ENCODE measurements at regions not wholly inside any gene's neighbourhood (a gene's known extent, or its start where the extent isn't known, plus 50 kb on each side); places are given as distances from the start of the nearest gene placed in this dataset.
"Not testable (repeated sequence)": the region's sequence is repeated elsewhere in the genome, so short reads cannot be mapped to it uniquely, and the experiment has no call there.

DNA sequence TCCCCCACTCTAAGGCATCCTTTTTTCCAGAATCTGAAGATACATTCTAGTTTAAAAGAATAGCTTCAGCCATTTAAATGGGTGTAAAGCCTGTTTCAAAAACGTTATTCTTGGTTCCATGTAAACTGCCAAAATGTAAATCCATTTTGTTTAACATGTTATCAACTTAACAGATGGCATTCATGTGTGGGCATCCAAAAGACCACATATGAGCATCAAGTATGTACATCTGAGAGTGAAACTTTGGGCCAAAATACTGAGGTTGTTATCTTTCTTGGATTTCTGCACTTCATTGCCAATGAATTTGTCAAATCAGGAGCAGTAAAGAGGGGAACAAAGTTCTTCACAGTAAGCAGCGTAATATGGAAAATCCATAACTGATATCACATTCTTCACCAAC, 395.4 kb downstream of the ZNF804A start:
- DNase-seq = no peak
- Mint-ChIP-seq H3K36me3 (ENCODE audit: low read depth) (no peaks in the 10 kb centered on the region), H3K27me3 (no peaks in the 10 kb centered on the region), H3K27ac (no peak overlapping the region), H3K9me3 (peaks cover 7% of the 10 kb centered on the region), H3K4me3 (no peak overlapping the region), H3K4me1 (no peaks in the 10 kb centered on the region)
- ATAC-seq = no peak

DNA sequence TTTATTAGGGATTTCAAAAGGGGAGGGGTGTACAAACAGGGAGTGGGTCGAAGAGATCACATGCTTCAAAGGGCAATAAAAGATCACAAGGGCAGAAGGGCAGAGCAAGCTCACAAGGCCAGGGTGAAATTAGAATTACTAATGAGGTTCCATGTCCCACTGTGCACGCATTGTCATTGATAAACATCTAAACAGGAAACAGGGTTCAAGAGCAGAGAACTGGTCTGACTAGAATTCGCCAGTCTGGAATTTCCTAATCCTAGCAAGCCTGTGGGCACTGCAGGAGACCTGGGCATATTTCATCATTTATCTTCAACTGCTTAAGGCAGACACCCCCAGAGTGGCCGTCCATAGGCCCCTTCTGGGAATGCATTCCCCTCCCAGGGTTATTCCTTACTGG, 408.2 kb downstream of the ZNF804A start:
- ATAC-seq = no peak
- Mint-ChIP-seq H3K27ac (no peak overlapping the region), H3K4me3 (no peak overlapping the region), H3K36me3 (ENCODE audit: low read depth) (no peaks in the 10 kb centered on the region), H3K27me3 (no peaks in the 10 kb centered on the region), H3K9me3 (peaks cover 49% of the 10 kb centered on the region), H3K4me1 (no peaks in the 10 kb centered on the region)
- no peak for DNase-seq

DNA sequence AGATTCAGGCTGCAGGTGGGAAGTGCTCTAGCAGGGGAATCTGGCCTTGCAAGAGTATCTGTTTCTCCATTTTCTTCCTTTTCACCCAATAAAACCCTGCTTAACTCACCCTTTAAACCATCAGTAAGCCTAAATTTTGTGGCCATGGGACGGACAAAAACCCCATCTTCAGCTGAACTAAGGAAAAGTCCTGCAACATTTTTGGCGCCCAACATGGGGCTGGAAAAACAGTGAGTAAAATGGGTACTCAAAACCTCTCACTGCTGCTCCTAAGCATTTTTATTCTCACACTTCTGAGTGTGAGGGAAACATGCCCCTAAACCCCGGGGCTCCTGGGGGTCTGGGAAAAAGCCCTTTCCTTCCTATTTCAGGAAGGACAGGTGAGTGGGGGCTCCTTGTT, 414.3 kb downstream of the ZNF804A start:
- Mint-ChIP-seq H3K36me3 (ENCODE audit: low read depth) (no peaks in the 10 kb centered on the region), H3K9me3 (peaks cover 50% of the 10 kb centered on the region), H3K4me1 (no peaks in the 10 kb centered on the region), H3K27ac (no peak overlapping the region), H3K27me3 (no peaks in the 10 kb centered on the region), H3K4me3 (no peak overlapping the region)
- ATAC-seq (no peak), DNase-seq (no peak)

DNA sequence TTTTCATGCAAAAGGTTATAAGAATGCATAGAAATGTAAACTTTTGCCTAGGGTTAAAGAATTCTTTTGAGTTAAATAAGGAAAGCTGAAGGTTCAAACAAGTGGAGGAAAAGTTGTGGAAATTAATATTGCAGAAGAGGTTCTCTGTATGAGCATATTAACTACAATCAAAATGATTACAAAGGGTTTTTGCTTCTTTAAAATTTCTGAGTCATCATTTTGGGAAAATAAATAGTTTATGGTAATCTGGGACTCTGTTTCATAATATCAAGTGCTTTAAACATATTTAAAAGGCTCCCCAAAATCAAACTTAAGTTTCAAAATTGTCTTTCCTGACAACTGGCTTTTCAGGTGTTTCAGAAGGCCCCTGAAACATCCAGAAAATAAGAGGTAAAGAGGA, 415.7 kb downstream of the ZNF804A start:
- Mint-ChIP-seq H3K4me3 (no peak overlapping the region), H3K36me3 (ENCODE audit: low read depth) (no peaks in the 10 kb centered on the region), H3K9me3 (peaks cover 40% of the 10 kb centered on the region), H3K4me1 (no peaks in the 10 kb centered on the region), H3K27me3 (no peaks in the 10 kb centered on the region), H3K27ac (no peak overlapping the region)
- DNase-seq (no peak), ATAC-seq (no peak)

DNA sequence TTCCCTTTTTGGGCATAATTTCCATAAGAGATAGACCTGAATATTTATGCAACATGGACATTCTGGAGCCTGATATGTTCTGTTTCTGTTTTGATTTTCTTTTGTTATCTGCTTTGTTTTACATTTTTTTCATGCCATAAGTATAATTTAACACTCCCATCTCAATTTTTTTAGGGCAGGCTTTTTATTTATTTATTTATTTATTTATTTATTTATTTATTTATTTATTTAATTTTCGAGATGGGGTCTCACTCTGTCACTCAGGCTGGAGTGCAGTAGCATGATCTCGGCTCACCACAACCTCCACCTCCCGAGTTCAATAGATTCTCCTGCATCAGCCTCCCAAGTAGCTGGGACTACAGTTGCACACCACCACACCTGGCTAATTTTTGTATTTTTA, 427.6 kb downstream of the ZNF804A start:
- not testable (repeated sequence) for DNase-seq; ATAC-seq; H3K4me3 Mint-ChIP-seq; H3K4me1 Mint-ChIP-seq; H3K36me3 Mint-ChIP-seq (ENCODE audit: low read depth); H3K9me3 Mint-ChIP-seq; H3K27me3 Mint-ChIP-seq; H3K27ac Mint-ChIP-seq

DNA sequence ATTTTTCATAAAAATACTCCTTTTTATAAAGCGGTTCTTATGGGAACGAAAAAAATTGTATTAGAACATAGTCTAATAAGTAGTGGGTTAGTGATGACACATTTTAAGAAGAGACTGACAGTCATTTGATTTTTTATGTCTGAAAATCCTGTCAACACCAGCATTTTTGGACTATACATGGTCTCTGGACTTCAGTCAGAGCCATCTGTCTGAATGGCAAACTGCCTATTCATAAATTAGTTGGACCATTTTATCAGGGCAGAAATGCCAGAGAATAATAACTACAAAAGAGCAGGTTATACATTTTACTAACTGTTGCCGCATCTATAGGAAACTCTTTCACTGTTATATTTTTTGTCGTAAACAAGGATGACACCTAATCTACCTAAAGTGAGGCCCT, 437.6 kb downstream of the ZNF804A start:
- no peaks in the 10 kb centered on the region for H3K4me1 Mint-ChIP-seq
- H3K9me3 Mint-ChIP-seq = peaks cover 25% of the 10 kb centered on the region
- no peak overlapping the region for H3K4me3 Mint-ChIP-seq
- ATAC-seq (no peak), DNase-seq (no peak)
- no peaks in the 10 kb centered on the region for H3K36me3 Mint-ChIP-seq (ENCODE audit: low read depth)
- H3K27me3 Mint-ChIP-seq = no peaks in the 10 kb centered on the region
- no peak overlapping the region for H3K27ac Mint-ChIP-seq

DNA sequence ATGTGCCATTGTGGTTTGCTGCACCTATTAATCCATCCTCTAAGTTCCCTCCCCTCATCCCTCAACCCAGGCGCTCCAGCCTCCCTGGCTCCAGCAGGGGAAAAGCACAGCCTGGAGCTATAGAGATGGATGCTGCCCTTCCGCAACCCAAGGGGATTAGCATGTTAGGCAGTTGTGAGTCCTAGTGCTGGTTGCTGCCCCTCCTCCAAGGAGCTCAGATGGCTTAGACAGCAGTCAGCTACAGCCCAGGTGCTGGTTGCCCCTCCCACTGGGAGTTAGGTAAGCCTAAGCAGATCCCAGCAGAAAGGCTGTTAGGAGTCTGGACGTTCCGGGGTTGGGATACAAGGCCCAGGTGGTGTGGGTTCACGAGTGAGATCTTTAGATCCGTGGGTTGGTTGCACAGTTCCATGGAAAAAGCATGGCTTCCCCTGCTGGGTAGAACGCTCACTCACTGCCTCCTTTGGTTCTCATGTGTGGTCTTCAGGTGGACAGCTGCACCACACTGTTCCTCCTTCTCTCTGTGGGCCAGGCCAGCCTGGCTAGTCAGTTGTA, 446.1 kb downstream of the ZNF804A start:
- no peak for DNase-seq
- H3K36me3 Mint-ChIP-seq (ENCODE audit: low read depth) = no peaks in the 10 kb centered on the region

DNA sequence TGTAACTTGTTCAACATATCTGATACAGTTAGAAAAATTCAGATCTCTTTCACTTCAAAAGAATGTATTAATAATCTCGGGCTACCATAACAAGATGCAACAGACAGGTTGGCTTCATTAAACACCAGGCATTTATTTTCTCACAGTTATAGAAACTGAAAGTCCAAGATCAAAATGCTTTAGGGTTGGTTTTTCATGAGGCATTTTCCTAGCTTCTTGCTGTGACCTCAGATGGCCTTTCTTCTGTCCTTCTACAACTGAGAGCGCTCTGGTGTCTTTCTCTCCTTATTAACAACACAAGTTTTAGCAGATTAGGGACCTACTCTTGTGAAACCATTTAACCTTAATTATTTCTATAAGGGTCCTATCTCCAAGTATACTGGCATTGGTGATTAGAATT, 452.5 kb downstream of the ZNF804A start:
- Mint-ChIP-seq H3K4me3 (no peak overlapping the region), H3K9me3 (peaks cover 14% of the 10 kb centered on the region), H3K27me3 (no peaks in the 10 kb centered on the region), H3K36me3 (ENCODE audit: low read depth) (no peaks in the 10 kb centered on the region), H3K27ac (no peak overlapping the region), H3K4me1 (no peaks in the 10 kb centered on the region)
- DNase-seq = no peak
- ATAC-seq = no peak

More for the DNA sequence above, 446.1 kb downstream of the ZNF804A start:
- ATAC-seq = no peak
- Mint-ChIP-seq H3K27ac (no peak overlapping the region), H3K4me3 (no peak overlapping the region), H3K4me1 (no peaks in the 10 kb centered on the region), H3K27me3 (no peaks in the 10 kb centered on the region), H3K9me3 (peaks cover 31% of the 10 kb centered on the region)

DNA sequence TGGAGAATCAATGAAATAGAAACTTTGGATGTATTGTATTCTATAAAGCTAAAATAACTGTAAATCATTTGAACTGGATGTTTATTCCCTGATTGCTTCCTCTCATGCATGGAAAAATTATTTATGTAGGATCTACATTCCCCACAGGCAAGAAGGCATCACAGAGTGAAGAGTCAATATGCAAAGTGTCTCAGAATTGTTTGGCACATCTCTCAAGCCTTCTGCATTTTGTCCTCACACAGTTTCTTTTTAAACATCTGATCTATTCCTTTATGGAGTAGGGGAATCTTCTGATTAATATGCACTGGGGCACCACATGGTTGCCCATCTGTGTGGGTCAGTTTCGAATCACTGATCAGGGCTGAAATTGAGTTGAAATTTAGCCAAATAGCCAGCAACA, 465.4 kb downstream of the ZNF804A start:
- peaks cover 8% of the 10 kb centered on the region for H3K9me3 Mint-ChIP-seq
- H3K27ac Mint-ChIP-seq = no peak overlapping the region
- ATAC-seq = no peak

DNA sequence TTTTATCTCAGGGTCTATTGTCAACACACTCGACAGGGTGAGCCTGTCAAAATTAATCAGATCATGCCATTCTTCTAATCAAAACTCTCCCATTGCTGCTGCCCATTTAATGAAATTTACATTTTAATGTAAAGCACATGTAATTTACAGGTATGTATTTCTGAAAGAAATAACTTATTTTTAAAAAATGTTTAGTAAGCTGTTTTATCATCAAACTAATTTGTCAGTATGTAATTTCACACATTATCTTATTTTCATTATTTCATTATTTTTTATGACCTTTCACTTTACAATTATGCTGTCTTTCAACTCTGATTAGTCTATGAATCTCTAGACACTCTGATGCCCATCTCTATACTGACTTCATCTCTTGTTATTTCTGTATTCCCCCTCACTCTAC, 467.8 kb downstream of the ZNF804A start:
- DNase-seq = no peak
- Mint-ChIP-seq H3K27ac (no peak overlapping the region), H3K36me3 (ENCODE audit: low read depth) (no peaks in the 10 kb centered on the region), H3K4me3 (no peak overlapping the region), H3K4me1 (no peaks in the 10 kb centered on the region), H3K9me3 (peaks cover 13% of the 10 kb centered on the region), H3K27me3 (no peaks in the 10 kb centered on the region)
- ATAC-seq = no peak

More for the DNA sequence above, 465.4 kb downstream of the ZNF804A start:
- H3K36me3 Mint-ChIP-seq (ENCODE audit: low read depth) = no peaks in the 10 kb centered on the region
- H3K4me3 Mint-ChIP-seq = no peak overlapping the region
- no peak for DNase-seq
- H3K27me3 Mint-ChIP-seq = no peaks in the 10 kb centered on the region
- H3K4me1 Mint-ChIP-seq = no peaks in the 10 kb centered on the region

DNA sequence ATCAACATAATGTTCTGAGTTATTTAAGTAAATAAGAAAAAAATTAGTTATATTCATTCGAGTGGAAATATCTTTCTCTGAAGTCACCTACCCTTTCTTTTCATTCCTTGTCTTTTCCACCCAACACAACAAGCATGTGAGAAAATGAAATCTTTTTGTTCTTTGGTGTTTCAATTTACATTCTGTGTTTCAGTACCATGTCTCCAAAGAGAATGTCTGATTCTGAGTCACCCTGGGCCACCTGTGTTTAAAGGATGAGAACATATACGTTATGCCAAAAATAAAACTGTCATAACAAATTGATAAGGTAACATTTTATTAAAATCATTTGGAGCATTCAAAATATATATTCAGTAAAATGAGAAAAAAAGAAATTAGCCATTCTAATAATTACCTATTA, 470.8 kb downstream of the ZNF804A start:
- no peak for DNase-seq
- Mint-ChIP-seq H3K27me3 (no peaks in the 10 kb centered on the region), H3K4me1 (no peaks in the 10 kb centered on the region), H3K9me3 (peaks cover 10% of the 10 kb centered on the region), H3K4me3 (no peak overlapping the region), H3K27ac (no peak overlapping the region), H3K36me3 (ENCODE audit: low read depth) (no peaks in the 10 kb centered on the region)
- no peak for ATAC-seq

DNA sequence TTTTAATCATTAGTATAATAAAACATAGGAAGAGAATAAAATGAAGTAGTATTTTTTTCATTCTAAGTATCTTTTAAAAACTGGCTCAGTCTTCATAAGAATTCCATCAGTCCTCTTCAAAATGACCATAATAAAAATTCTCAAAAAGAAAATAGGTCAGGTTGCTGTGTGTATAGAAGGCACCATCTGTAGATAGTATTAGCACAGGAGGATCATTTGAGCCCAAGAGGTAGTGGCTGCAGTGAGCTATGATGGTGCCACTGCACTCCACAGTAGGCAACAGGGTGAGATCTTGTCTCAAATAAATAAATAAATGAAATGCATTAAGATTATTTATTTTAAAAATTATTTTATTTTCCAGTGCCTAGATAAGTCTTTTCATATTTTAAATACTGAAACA, 475.8 kb downstream of the ZNF804A start:
- Mint-ChIP-seq H3K9me3 (peaks cover 12% of the 10 kb centered on the region), H3K4me3 (no peak overlapping the region), H3K27me3 (no peaks in the 10 kb centered on the region), H3K36me3 (ENCODE audit: low read depth) (no peaks in the 10 kb centered on the region), H3K27ac (no peak overlapping the region), H3K4me1 (no peaks in the 10 kb centered on the region)
- no peak for ATAC-seq
- DNase-seq = no peak

DNA sequence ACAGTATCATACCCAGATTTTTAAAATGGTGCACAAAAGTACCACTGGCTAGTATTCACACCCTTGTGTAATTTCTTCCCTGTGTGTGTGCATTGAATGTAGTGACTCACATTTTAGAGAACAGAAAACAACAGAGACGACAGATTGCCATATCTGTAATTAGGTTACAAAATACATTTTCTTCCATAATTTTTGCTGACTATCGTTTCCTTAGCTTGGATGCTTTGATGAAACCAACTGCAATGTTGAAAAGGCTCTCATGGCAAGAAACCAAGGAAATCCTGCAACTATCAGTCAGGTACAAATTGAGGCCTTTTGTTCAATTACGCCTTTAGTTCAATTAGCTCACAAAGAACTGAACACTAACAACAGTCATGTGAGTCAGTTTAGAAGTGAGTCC, 484.4 kb downstream of the ZNF804A start:
- ATAC-seq = no peak
- H3K36me3 Mint-ChIP-seq (ENCODE audit: low read depth) = no peaks in the 10 kb centered on the region
- DNase-seq = no peak
- H3K9me3 Mint-ChIP-seq = peaks cover 15% of the 10 kb centered on the region
- H3K27me3 Mint-ChIP-seq = no peaks in the 10 kb centered on the region
- H3K4me3 Mint-ChIP-seq = no peak overlapping the region
- no peak overlapping the region for H3K27ac Mint-ChIP-seq
- no peaks in the 10 kb centered on the region for H3K4me1 Mint-ChIP-seq

DNA sequence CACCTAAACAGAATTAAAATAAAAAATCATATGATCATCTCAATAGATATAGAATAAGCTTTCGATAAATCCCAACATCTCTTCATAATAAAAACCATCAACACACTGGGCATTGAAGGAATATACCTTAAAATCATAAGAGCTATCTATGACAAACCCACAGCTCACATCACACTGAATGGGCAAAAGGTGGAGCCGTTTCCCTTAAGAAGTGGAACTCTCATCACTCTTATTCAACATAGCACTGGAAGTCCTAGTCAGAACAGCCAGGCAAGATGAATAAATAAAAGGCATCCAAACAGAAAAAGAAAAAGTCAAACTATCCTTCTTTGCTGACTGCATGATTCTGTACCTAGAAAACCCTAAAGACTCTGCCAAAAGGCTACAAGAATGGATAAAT, 510.3 kb downstream of the ZNF804A start:
- Mint-ChIP-seq H3K9me3 (peaks cover 16% of the 10 kb centered on the region), H3K36me3 (ENCODE audit: low read depth) (no peaks in the 10 kb centered on the region), H3K27me3 (no peaks in the 10 kb centered on the region), H3K4me1 (no peaks in the 10 kb centered on the region), H3K27ac (no peak overlapping the region), H3K4me3 (no peak overlapping the region)
- no peak for DNase-seq
- no peak for ATAC-seq

DNA sequence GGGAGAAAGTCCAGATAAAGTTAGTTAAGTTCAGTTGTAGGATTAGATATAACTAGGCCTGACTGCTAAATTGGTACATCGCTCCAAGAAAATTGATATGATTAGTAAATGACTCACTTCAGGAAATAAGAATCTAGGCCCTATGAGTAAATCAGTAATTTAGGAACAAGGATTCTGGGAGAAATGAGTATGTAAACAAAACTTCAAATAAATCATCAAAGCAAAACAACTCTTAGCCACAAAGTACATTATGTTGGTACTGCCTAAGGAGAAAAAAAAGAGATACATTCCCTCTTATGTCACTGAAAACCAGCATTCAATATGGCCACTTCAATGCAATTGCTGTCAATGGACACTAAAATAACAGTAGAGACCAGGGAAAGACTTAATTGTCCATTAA, 529.1 kb downstream of the ZNF804A start:
- no peak for DNase-seq
- Mint-ChIP-seq H3K27me3 (no peaks in the 10 kb centered on the region), H3K4me3 (no peak overlapping the region), H3K4me1 (no peaks in the 10 kb centered on the region), H3K9me3 (peaks cover 17% of the 10 kb centered on the region), H3K27ac (no peak overlapping the region), H3K36me3 (ENCODE audit: low read depth) (no peaks in the 10 kb centered on the region)
- no peak for ATAC-seq

DNA sequence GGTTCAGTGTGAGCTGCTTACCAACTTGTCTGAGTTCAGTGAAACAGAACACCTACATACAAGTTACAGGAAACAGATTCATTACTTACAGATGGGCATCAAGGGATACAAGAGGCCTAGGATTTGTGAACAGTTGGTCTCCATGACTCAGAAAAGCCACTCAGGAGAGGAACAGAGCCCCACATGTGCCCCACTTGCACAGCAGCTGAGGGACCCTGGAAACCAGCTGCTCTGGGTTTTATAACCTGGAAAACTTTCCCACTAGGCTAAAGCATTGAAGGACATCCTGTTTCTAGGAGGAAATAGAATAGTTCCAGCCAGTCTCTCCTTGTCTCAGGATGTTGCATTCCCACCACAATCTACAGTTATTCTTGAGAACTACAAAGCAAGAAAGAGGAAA, 530.0 kb downstream of the ZNF804A start:
- DNase-seq = no peak
- Mint-ChIP-seq H3K36me3 (ENCODE audit: low read depth) (no peaks in the 10 kb centered on the region), H3K27ac (no peak overlapping the region), H3K4me3 (no peak overlapping the region), H3K27me3 (no peaks in the 10 kb centered on the region), H3K4me1 (no peaks in the 10 kb centered on the region), H3K9me3 (peaks cover 20% of the 10 kb centered on the region)
- ATAC-seq = no peak

All from activated naive CD8-positive, alpha-beta T cell treated with anti-CD3 and anti-CD28 coated beads, Interleukin-2, amount 50 U/mL, for 24 hours (primary cell).